Neuronal stem cell (in vitro differentiated cells): ENCODE measurements at regions not wholly inside any gene's neighbourhood (a gene's known extent, or its start where the extent isn't known, plus 50 kb on each side); places are given as distances from the start of the nearest gene placed in this dataset.

Source experiments
- DNase-seq: peaks from one replicate; pipeline ENCODE4 v3.0.0-alpha.2; 2013; ENCODE audit warnings: low spot score
- H2AFZ ChIP-seq: one replicate; pipeline ENCODE4 v1.6.1; 2013; ENCODE audit warnings: mild to moderate bottlenecking, low read length, inconsistent platforms
- H2AK5ac ChIP-seq: 2 replicates; pipeline ENCODE4 v1.6.1; 2013; ENCODE audit warnings: low read depth, mild to moderate bottlenecking, inconsistent platforms, low read length, moderate library complexity, mixed read lengths
- H2BK120ac ChIP-seq: 2 replicates; pipeline ENCODE4 v1.6.1; 2013; ENCODE audit warnings: low read depth, mild to moderate bottlenecking, inconsistent platforms, low read length, moderate library complexity, mixed read lengths
- H2BK12ac ChIP-seq: one replicate; pipeline ENCODE4 v1.6.1; 2013; ENCODE audit warnings: low read length, inconsistent platforms
- H2BK15ac ChIP-seq: 2 replicates; pipeline ENCODE4 v1.6.1; 2013; ENCODE audit warnings: mild to moderate bottlenecking, low read length, inconsistent platforms, mixed read lengths
- H2BK5ac ChIP-seq: one replicate; pipeline ENCODE4 v1.6.1; 2013; ENCODE audit warnings: inconsistent platforms, mild to moderate bottlenecking, low read length, moderate library complexity
- H3K14ac ChIP-seq: one replicate; pipeline ENCODE4 v1.6.1; 2013; ENCODE audit warnings: low read length, inconsistent platforms
- H3K18ac ChIP-seq: 2 replicates; pipeline ENCODE4 v1.6.1; 2013; ENCODE audit warnings: low read length, inconsistent platforms
- H3K23ac ChIP-seq: 2 replicates; pipeline ENCODE4 v1.6.1; 2013; ENCODE audit warnings: low read depth, mild to moderate bottlenecking, mixed read lengths, low read length, inconsistent platforms; ENCODE audit not compliant: poor library complexity
- H3K27ac ChIP-seq: replicated peaks from 3 replicates; pipeline ENCODE4 v1.5.1; 2013; ENCODE audit warnings: low read length, inconsistent platforms
- H3K27me3 ChIP-seq, 3 experiments: 2 replicates each; pipeline ENCODE4 v1.6.1; 2013; ENCODE audit warnings: low read length in 3 of 3, mild to moderate bottlenecking in 2 of 3, inconsistent platforms in 1 of 3, low read depth in 1 of 3, mixed read lengths in 1 of 3, moderate library complexity in 1 of 3; ENCODE audit not compliant: control insufficient read depth in 3 of 3, insufficient read depth in 3 of 3
- H3K36me3 ChIP-seq, 2 donors: replicated peaks in 1 of 2; 2 replicates each; pipeline ENCODE4 v1.6.1; 2013; ENCODE audit warnings: low read length in 2 of 2; ENCODE audit not compliant: control insufficient read depth in 2 of 2, insufficient read depth in 2 of 2
- H3K4ac ChIP-seq: 2 replicates; pipeline ENCODE4 v1.6.1; 2013; ENCODE audit warnings: inconsistent platforms, mild to moderate bottlenecking, low read length, moderate library complexity
- H3K4me1 ChIP-seq, 2 donors: 1 replicate in 1 of 2; 2 replicates in 1 of 2; pipeline ENCODE4 v1.6.1; 2013; ENCODE audit warnings: low read length in 2 of 2, low read depth in 1 of 2; ENCODE audit not compliant: control insufficient read depth in 2 of 2, insufficient read depth in 1 of 2
- H3K4me2 ChIP-seq: one replicate; pipeline ENCODE4 v1.6.1; 2013; ENCODE audit warnings: mild to moderate bottlenecking, low read length, inconsistent platforms; ENCODE audit not compliant: insufficient read depth, poor library complexity, severe bottlenecking
- H3K4me3 ChIP-seq, 2 donors: 2 replicates each; pipeline ENCODE4 v1.5.1; 2013; ENCODE audit warnings: low read length in 2 of 2, mild to moderate bottlenecking in 2 of 2, inconsistent platforms in 1 of 2, moderate library complexity in 1 of 2
- H3K79me1 ChIP-seq: one replicate; pipeline ENCODE4 v1.6.1; 2013; ENCODE audit warnings: low read depth, mild to moderate bottlenecking, inconsistent platforms, low read length, moderate library complexity
- H3K9ac ChIP-seq: one replicate; pipeline ENCODE4 v1.6.1; 2013; ENCODE audit warnings: mild to moderate bottlenecking, low read depth, low read length, inconsistent platforms; ENCODE audit not compliant: poor library complexity
- H3K9me3 ChIP-seq, 2 donors: replicated peaks in 1 of 2; 2 replicates each; pipeline versions ENCODE3 to v1.6.1; 2013; ENCODE audit warnings: low read length in 2 of 2, mild to moderate bottlenecking in 2 of 2, inconsistent platforms in 1 of 2, low read depth in 1 of 2, mixed read lengths in 1 of 2, moderate library complexity in 1 of 2; ENCODE audit not compliant: control insufficient read depth in 2 of 2, insufficient read depth in 1 of 2
- H4K8ac ChIP-seq: one replicate; pipeline ENCODE4 v1.6.1; 2013; ENCODE audit warnings: low read depth, mild to moderate bottlenecking, inconsistent platforms, low read length, moderate library complexity
- H4K91ac ChIP-seq: one replicate; pipeline ENCODE4 v1.6.1; 2013; ENCODE audit warnings: low read length, low read depth, mild to moderate bottlenecking, inconsistent platforms; ENCODE audit not compliant: poor library complexity
- WGBS, 2 donors: extraction: QIAGEN DNeasy Blood & Tissue Kit; methylation state at CpG; one replicate each; pipeline ENCODE4 v1.1.7; 2013; ENCODE audit warnings: missing lambda C conversion rate in 2 of 2, mixed read lengths in 1 of 2; ENCODE audit not compliant: insufficient read length in 2 of 2, insufficient replicate concordance in 1 of 2; ENCODE audit errors: extremely low coverage in 2 of 2; 5-methylcytosine and 5-hydroxymethylcytosine counted together

DNA sequence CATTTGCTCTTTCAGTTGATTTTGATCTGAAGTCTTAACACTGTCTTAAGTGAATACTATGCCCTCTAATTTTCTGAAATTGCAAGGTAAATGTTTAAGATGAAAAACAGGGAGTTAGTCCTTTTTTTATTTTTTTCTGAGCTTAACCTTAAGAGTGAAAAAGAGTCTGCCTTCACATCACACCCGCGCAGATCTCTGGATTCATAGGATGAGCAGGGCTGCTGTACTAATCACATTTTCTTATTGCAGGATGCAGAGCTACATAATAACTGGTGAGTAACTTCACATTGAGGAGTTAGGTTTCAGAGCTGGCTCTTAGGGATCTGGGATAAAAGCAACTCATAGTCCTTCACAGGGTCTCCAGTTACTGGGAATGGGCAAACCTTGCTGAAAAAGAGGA, 188.7 kb upstream of the ATP1B1 start:
- Histone ChIP-seq H3K9ac (no peak overlapping the region), H3K4me1 (peaks cover 16 to 19% of the 10 kb centered on the region in 2 donors), H3K4ac (no peak overlapping the region), H2BK15ac (no peak overlapping the region), H2AFZ (no peak overlapping the region), H2BK12ac (no peak overlapping the region), H3K9me3 (no peaks in the 10 kb centered on the region), H3K36me3 (no peaks in the 10 kb centered on the region), H3K27ac (no peak overlapping the region), H3K4me3 (no peak overlapping the region), H3K23ac (no peak overlapping the region), H2BK120ac (no peak overlapping the region), H3K27me3 (no peaks in the 10 kb centered on the region), H3K18ac (no peak overlapping the region), H3K79me1 (no peaks in the 10 kb centered on the region), H3K4me2 (no peak overlapping the region), H4K8ac (no peak overlapping the region), H4K91ac (no peak overlapping the region), H2AK5ac (no peak overlapping the region), H2BK5ac (no peak overlapping the region), H3K14ac (no peak overlapping the region)
- DNase-seq, result no peak
- no CpG with 5 or more reads among the region's 2 CpGs for WGBS, 2 donors

DNA sequence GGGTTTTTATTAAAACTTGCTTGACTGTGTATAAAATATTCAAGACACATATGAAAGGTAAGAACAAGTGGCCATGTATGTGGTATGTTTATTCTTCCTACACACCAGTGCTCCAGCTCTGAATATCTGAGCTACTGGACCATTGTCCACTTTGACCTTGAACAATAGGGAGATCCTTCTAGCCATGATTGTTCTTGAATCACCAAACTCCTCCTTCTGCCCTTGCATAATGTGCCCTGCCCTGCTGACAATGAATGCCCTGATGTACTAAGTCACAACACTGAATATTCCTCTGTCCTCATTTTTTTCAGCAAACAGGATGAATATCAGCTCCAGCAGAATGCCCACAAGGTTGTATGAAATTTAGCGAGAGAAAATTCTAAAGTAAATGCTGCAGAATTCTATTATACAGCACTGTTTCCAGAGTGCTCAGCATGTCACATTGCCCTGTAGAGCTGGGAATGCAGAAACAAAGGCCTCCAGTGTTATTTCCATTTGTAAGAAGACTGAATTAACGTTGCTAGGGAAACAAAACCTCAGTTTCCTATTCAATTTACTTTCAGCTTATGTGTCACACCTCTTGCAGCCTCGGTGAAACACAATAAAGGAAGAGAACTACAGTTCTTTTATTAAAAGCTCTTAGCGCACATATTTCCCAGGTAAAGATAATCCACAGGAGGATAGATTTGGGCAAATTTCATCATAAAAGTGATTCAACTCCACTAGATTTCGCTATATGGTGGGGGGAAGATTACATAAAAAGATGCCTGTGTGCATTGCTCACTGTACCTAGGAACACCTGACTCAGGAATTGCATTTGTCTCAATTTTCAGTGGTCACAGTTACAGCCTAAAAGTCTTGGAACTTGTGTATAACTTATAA, 187.4 kb upstream of the ATP1B1 start:
- Histone ChIP-seq H3K18ac (no peak overlapping the region), H3K4me2 (no peak overlapping the region), H3K27ac (peak overlapping the region; percentile 30), H2BK5ac (no peak overlapping the region), H2BK12ac (no peak overlapping the region), H3K79me1 (no peaks in the 10 kb centered on the region), H4K91ac (no peak overlapping the region), H3K36me3 (no peaks in the 10 kb centered on the region), H3K27me3 (no peaks in the 10 kb centered on the region), H2BK120ac (no peak overlapping the region), H2BK15ac (no peak overlapping the region), H2AFZ (no peak overlapping the region), H3K9ac (no peak overlapping the region), H3K4ac (no peak overlapping the region), H3K9me3 (no peaks in the 10 kb centered on the region), H3K4me1 (peaks cover 16 to 23% of the 10 kb centered on the region in 2 donors), H3K4me3 (no peak overlapping the region), H3K23ac (no peak overlapping the region), H2AK5ac (no peak overlapping the region), H4K8ac (no peak overlapping the region), H3K14ac (no peak overlapping the region)
- peak; percentile 47 for DNase-seq
- no CpG with 5 or more reads among the region's 5 CpGs for WGBS, 2 donors

DNA sequence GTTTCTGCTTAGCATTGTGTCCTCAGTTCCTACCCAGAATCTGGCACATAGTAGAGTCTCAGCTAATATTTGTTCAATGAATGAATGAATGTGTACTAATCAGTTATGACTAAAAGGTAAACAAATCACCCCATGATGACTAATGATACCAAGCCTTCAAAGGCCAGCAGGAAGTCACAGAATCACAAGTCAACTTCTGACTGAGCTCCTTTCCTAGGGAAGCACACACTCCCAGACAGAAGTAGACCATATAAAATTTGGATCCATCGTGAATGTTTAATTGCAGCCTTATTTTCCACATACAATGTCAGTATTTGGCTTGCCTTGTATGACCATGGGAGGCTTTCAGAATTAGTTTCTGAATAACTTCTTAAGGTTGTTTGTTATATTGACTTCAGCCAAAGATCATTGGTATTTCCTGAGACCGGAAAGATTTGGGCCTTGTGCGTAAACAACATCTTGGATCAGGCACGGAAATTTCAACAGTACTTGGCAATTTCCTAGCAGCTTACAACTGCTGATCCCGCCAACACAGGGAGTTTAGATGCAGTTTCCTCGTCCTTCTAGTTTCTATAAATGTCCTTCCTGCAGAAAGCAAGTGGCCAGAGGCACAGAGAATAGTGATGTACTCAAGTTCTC, 185.9 kb upstream of the ATP1B1 start:
- H3K4ac ChIP-seq, result no peak overlapping the region
- H4K91ac ChIP-seq, result no peak overlapping the region
- H3K9me3 ChIP-seq, result no peaks in the 10 kb centered on the region
- H3K14ac ChIP-seq, result no peak overlapping the region
- no peak overlapping the region for H3K18ac ChIP-seq
- no peak overlapping the region for H4K8ac ChIP-seq
- no peaks in the 10 kb centered on the region for H3K79me1 ChIP-seq
- DNase-seq, result no peak
- no peak overlapping the region for H2BK15ac ChIP-seq
- H3K4me3 ChIP-seq, result no peak overlapping the region
- H3K27me3 ChIP-seq, result no peaks in the 10 kb centered on the region
- H2BK120ac ChIP-seq, result no peak overlapping the region
- WGBS, 2 donors, result no CpG with 5 or more reads among the region's 6 CpGs
- no peak overlapping the region for H3K9ac ChIP-seq
- H3K4me2 ChIP-seq, result no peak overlapping the region
- H2AK5ac ChIP-seq, result no peak overlapping the region
- no peak overlapping the region for H3K27ac ChIP-seq
- H2BK12ac ChIP-seq, result no peak overlapping the region
- H3K36me3 ChIP-seq, result no peaks in the 10 kb centered on the region
- peaks cover 16 to 23% of the 10 kb centered on the region in 2 donors for H3K4me1 ChIP-seq
- H2BK5ac ChIP-seq, result no peak overlapping the region
- H2AFZ ChIP-seq, result no peak overlapping the region
- H3K23ac ChIP-seq, result no peak overlapping the region

DNA sequence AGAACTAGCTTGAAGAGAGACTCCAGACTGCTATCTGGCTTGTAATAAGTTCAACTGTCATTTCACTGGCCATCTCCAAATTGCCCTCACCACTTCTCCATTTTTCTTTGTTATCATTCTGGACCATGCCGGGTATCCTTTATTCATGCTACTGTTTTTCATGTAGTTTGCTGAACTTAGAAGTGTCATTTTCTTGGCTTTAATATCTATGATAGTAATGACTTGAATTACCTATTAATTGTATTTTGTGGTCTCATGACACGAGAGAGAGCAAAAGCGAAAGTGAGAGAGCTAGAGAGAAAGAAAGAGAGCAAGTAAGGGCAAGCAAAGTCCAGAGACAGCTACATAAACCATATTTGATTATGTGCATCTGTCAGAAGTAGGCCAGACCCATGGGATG, 184.9 kb upstream of the ATP1B1 start:
- no peaks in the 10 kb centered on the region for H3K9me3 ChIP-seq
- no peak overlapping the region for H3K23ac ChIP-seq
- H3K4ac ChIP-seq, result no peak overlapping the region
- H3K36me3 ChIP-seq, result no peaks in the 10 kb centered on the region
- H2AK5ac ChIP-seq, result no peak overlapping the region
- H3K4me3 ChIP-seq, result no peak overlapping the region
- no CpG with 5 or more reads among the region's 3 CpGs for WGBS, 2 donors
- H2BK120ac ChIP-seq, result no peak overlapping the region
- H2BK12ac ChIP-seq, result no peak overlapping the region
- no peak overlapping the region for H2AFZ ChIP-seq
- no peak overlapping the region for H3K4me2 ChIP-seq
- no peak overlapping the region for H4K91ac ChIP-seq
- H2BK5ac ChIP-seq, result no peak overlapping the region
- H3K27ac ChIP-seq, result no peak overlapping the region
- H3K18ac ChIP-seq, result no peak overlapping the region
- no peak overlapping the region for H4K8ac ChIP-seq
- H3K14ac ChIP-seq, result no peak overlapping the region
- no peak overlapping the region for H3K9ac ChIP-seq
- H3K79me1 ChIP-seq, result no peaks in the 10 kb centered on the region
- peaks cover 16 to 23% of the 10 kb centered on the region in 2 donors for H3K4me1 ChIP-seq
- no peaks in the 10 kb centered on the region for H3K27me3 ChIP-seq
- H2BK15ac ChIP-seq, result no peak overlapping the region
- no peak for DNase-seq
